ENCODE measurements at regions not wholly inside any gene's neighbourhood (a gene's known extent, or its start where the extent isn't known, plus 50 kb on each side); places are given as distances from the start of the nearest gene placed in this dataset.

- DNase-seq = no peak
Measured at GRCh38 chr7:18420748-18421147, 74.8 kb upstream of the HDAC9 start.

DNA sequence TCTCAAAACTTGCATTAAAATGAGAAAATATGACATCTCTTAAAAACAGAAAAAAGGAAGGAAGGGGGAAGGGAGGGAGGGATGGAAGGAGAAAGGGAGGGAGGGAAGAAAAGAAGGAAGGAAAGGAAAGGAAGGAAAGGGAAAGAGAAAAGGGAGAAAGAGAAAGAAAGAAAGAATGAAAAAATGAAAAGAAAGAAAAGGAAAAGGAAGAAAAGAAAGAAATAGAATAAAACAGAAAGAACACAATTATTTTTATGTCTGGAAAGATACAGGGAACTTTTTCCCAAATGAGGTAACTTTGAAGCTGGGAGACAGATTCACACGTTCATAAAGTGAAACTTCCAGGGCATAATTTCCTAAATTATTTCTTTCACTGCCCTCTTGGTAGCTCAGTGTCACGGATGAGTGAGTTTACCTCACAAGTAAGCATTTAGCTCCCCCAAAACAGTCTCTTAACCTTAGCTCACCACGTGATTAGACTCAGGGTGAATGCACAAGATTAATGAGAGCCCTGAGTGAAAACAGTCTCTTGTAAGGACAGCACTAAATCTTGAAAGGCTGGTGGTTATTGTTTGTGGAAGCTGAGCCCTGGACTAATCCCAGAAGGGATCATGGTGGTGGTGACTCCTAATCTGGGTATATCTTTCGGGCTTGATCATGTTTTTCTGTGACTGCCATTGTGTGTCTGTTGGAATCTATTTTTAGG lies 74.1 kb upstream of the HDAC9 start:
- no peak for DNase-seq

DNA sequence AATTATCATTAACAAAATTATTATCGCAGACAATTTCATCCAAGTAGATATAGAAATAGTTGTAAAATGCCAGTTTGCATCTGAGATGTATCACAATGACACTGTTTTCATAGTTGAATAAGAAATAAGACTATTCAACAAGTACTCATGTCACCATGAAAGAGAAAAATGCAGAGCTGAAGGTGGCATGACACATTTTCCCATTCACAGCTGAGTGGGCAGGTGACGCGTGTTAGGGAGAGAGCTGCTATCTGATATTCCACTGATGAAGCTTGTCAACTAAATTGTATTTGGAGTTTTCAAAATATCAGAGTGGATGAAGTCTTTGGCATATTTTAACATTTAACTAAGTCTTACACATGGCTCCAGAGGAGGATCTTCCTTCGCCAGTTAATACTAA lies 70.3 kb upstream of the HDAC9 start:
- DNase-seq = no peak

DNA sequence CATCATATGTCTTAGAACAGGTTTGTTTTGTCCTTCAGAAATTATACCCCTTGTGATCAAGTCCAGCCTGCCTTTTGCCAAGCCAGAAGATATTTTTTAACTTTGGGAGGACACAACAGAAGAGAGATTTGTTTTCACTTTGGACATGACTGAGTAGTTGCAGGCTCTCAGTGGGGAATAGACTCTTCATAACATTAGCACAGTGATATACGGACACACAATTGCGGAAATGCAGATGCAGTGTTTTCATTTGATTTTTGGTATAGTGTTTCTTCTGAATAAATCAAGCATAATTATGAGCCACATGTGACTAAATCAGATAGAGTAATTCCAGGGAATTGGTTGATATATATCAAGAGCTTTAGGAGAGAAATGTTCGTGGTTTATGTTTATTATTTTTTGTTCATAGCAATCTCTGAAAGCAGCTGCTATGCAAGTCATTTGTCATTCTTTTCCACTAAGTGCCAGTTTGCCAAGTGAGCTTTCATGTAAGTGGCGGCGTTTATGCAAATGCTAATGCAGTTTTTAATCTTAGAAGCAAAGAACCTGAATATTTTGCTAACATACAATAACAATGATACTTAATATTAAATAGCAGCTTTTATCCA lies 69.6 kb upstream of the HDAC9 start:
- DNase-seq = no peak

GRCh38 chr7:18426564-18427226 lies 68.9 kb upstream of the HDAC9 start:
- no peak for DNase-seq

GRCh38 chr7:18429547-18429946 lies 66.0 kb upstream of the HDAC9 start:
- no peak for DNase-seq

- DNase-seq = no peak
Measured at GRCh38 chr7:18430810-18431209, 64.7 kb upstream of the HDAC9 start.

DNA sequence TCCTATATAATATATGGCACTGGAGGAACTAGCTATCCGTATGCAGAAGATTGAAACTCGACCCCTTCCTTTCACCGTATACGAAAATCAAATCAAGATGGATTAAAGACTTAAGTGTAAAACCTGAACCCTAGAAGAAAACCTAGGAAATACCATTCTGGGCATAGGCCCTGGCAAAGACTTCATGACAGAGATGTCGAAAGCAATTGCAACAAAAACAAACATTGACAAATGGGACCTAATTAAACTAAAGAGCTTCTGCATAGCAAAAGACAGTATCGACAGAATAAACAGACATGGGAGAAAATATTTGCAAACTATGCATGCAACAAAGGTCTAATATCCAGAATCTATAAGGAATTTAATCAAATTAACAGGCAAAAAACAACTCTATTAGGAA lies 61.4 kb upstream of the HDAC9 start:
- no peak for DNase-seq

- DNase-seq = no peak
Measured at GRCh38 chr7:18437101-18437500, 58.4 kb upstream of the HDAC9 start.

DNA sequence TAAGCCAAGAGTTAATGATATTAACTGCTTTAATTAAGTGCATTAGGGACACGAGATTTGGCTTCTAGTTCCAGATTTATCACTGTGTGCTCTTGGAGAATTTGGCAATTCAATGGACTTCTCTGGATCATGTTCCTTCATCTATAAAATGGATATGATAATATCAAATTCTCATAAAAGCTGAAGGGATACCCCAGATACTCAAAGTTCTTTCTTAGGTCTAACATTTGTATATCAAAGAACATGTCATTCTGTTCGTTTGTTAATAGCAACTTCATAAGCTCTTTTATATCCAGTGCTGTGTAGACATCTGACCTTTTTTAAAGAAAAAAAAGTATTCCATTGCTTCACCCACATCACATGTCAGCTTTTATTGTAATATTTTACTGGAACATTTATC lies 54.6 kb upstream of the HDAC9 start:
- no peak for DNase-seq

DNA sequence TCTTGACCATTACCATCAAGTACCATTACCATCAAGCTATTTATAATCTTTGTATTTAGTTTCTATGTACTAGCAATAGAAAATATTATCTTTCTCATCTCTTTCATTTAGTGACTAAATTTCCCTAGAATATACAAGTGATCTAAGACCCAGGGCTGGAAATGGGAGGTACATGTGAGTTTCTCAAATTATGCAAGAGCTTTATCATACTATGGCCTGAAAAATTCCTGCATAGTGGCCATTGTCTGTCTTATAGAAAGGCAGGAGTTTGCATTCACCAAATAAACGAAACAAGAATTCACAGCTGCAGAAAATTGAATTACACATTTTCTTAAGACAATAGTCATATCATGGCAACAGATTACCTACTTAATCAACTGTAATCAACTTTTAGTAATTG lies 50.7 kb upstream of the HDAC9 start:
- no peak for DNase-seq

- no peak for DNase-seq
Measured at GRCh38 chr7:18445483-18445882, 50.1 kb upstream of the HDAC9 start.

All from stimulated activated CD4-positive, alpha-beta T cell treated with anti-CD3 and anti-CD28 coated beads, Interleukin-4, amount 100 ng/mL, for 4 hours (primary cell).